GM12878 (cell line): ENCODE measurements at regions not wholly inside any gene's neighbourhood (a gene's known extent, or its start where the extent isn't known, plus 50 kb on each side); places are given as distances from the start of the nearest gene placed in this dataset.

Experiments used
- ATAC-seq: fragments of 200-7000 bp; cut with Tn5 transposase; 3 replicates; pipeline ENCODE4 v1.9.1; 2020; ENCODE audit warnings: mild to moderate bottlenecking, moderate library complexity
- BruUV-seq: library from RNA; stranded (reverse); fragments of 400-500 nt; replicated peaks from 2 replicates; lab custom pipeline; 2021; lab: Mats Ljungman, UMichigan
- CTCF ChIA-PET: fragments of 300-600 bp; sonication (Branson Sonifier 250); formaldehyde crosslinking; extraction: SDS; loops from one replicate; lab custom pipeline; 2021; ENCODE audit warnings: inconsistent platforms; lab: Yijun Ruan, JAX
- POLR2A ChIA-PET: fragments of 350-600 bp; formaldehyde crosslinking; extraction: SDS; loops from one replicate; lab custom pipeline; 2021; ENCODE audit warnings: inconsistent platforms; lab: Charles Lee
- RAD21 ChIA-PET: fragments of 300-600 bp; sonication (Branson Sonifier 250); formaldehyde crosslinking; loops from one replicate; lab custom pipeline; 2023; ENCODE audit warnings: antibody characterized with exemption; ENCODE audit not compliant: unreplicated experiment; lab: Charles Lee
- SMC1A ChIA-PET: fragments of 300-600 bp; sonication (Branson Sonifier 250); formaldehyde crosslinking; loops from one replicate; lab custom pipeline; 2023; ENCODE audit not compliant: unreplicated experiment, uncharacterized antibody; lab: Charles Lee
- DNase-seq: peaks from one replicate; pipeline ENCODE4 v3.0.0-alpha.2; 2011; ENCODE audit warnings: low read depth, low spot score
- FAIRE-seq: peaks from 3 replicates; lab custom pipeline; 2011; peaks lifted over from hg19 to GRCh38; lab: Jason Lieb, UNC
- H2AFZ ChIP-seq: 2 replicates; pipeline ENCODE4 v1.6.0; 2011; ENCODE audit warnings: low read depth, low read length, control low read depth; ENCODE audit not compliant: control insufficient read depth
- H3K27ac ChIP-seq: 2 replicates; pipeline ENCODE4 v1.5.1; 2011; ENCODE audit warnings: control low read depth; ENCODE audit not compliant: control insufficient read depth, insufficient read depth
- H3K27me3 ChIP-seq, 2 experiments: replicated peaks in 1 of 2; 2 replicates each; pipeline versions ENCODE4 v1.6.0 to v1.6.1; 2011; ENCODE audit warnings: low read length in 1 of 2; ENCODE audit not compliant: control insufficient read depth in 2 of 2, insufficient read depth in 2 of 2
- H3K36me3 ChIP-seq, 2 experiments: 2 replicates each; pipeline ENCODE4 v1.5.1; 2011; ENCODE audit warnings: low read length in 1 of 2; ENCODE audit not compliant: control insufficient read depth in 2 of 2, insufficient read depth in 2 of 2
- H3K4me1 ChIP-seq: 2 replicates; pipeline ENCODE4 v1.6.1; 2011; ENCODE audit warnings: mild to moderate bottlenecking, low read length, moderate library complexity, mixed read lengths; ENCODE audit not compliant: control insufficient read depth, insufficient read depth
- H3K4me2 ChIP-seq: 2 replicates; pipeline ENCODE4 v1.6.0; 2011; ENCODE audit warnings: control low read depth; ENCODE audit not compliant: control insufficient read depth, insufficient read depth
- H3K4me3 ChIP-seq: fragments of 200-600 bp; sonication (generic); 2 replicates; pipeline ENCODE4 v1.5.1; 2016
- H3K79me2 ChIP-seq: 2 replicates; pipeline ENCODE4 v1.6.0; 2011; ENCODE audit warnings: low read length; ENCODE audit not compliant: control insufficient read depth, insufficient read depth
- H3K9ac ChIP-seq: 2 replicates; pipeline ENCODE4 v1.8.0; 2011; ENCODE audit warnings: low read length, control low read depth, mixed read lengths; ENCODE audit not compliant: control insufficient read depth, insufficient read depth
- H3K9me3 ChIP-seq: replicated peaks from 3 replicates; pipeline ENCODE4 v1.5.1; 2011; ENCODE audit warnings: mild to moderate bottlenecking, low read length; ENCODE audit not compliant: control insufficient read depth, insufficient read depth
- H4K20me1 ChIP-seq: 2 replicates; pipeline ENCODE4 v1.6.0; 2011; ENCODE audit not compliant: control insufficient read depth, insufficient read depth
- CBX5 ChIP-seq: sonication (generic); IDR thresholded peaks from 2 replicates; pipeline ENCODE4 v1.6.1; 2016; ENCODE audit warnings: low read depth, moderate library complexity, mild to moderate bottlenecking, inconsistent platforms
- CEBPB ChIP-seq, 2 experiments: fragments of 150-350 bp in 1 of 2; IDR thresholded peaks; 2 replicates each; pipeline ENCODE4 v1.6.1; 2012 to 2014; ENCODE audit warnings: low read depth in 2 of 2, low read length in 2 of 2, borderline replicate concordance in 1 of 2, inconsistent platforms in 1 of 2
- HDAC6 ChIP-seq: fragments of 200-600 bp; sonication (generic); IDR thresholded peaks from one replicate; pipeline ENCODE4 v1.8.0; 2017; ENCODE audit warnings: antibody characterized with exemption; ENCODE audit not compliant: unreplicated experiment
- NFYB ChIP-seq: IDR thresholded peaks from 2 replicates; pipeline ENCODE4 v1.6.1; 2011; ENCODE audit warnings: low read depth, mild to moderate bottlenecking, low read length, improper control_type of control experiment, moderate library complexity; ENCODE audit not compliant: insufficient read depth
- POLR2A ChIP-seq: IDR thresholded peaks from 2 replicates; pipeline ENCODE4 v1.6.1; 2011; ENCODE audit warnings: low read depth, mild to moderate bottlenecking, low read length
- PRDM15 ChIP-seq: fragments of 450-650 bp; formaldehyde crosslinking; IDR thresholded peaks from 2 replicates; pipeline ENCODE4 v1.4.0; 2020; ENCODE audit warnings: mild to moderate bottlenecking, moderate library complexity
- RBBP5 ChIP-seq: fragments of 200-600 bp; sonication (generic); conservative IDR thresholded peaks from 2 replicates; pipeline ENCODE4 v1.6.1; 2016
- TAF1 ChIP-seq: IDR thresholded peaks from 2 replicates; pipeline ENCODE4 v1.6.1; 2011; ENCODE audit warnings: mild to moderate bottlenecking, low read depth, low read length, borderline replicate concordance
- ZBTB4 ChIP-seq: fragments of 450-650 bp; formaldehyde crosslinking; IDR thresholded peaks from 2 replicates; pipeline ENCODE4 v1.4.0; 2022; ENCODE audit warnings: mild to moderate bottlenecking, moderate library complexity
- WGBS: methylation state at CpG from one replicate; pipeline ENCODE4 v1.1.6; 2016; ENCODE audit warnings: low lambda C conversion rate; ENCODE audit not compliant: insufficient replicate concordance, insufficient coverage; ENCODE audit errors: missing lambda C conversion rate; 5-methylcytosine and 5-hydroxymethylcytosine counted together
- in situ Hi-C: fragments of 300-500 bp; cut with MboI; formaldehyde crosslinking; loops from 9 replicates; pipeline ENCODE4 v1.14.3; 2018; ENCODE audit warnings: mixed read lengths
- intact Hi-C: fragments of 100-400 bp; cut with micrococcal nuclease; formaldehyde crosslinking; loops from one replicate; pipeline ENCODE4 v1.14.2; 2022; ENCODE audit not compliant: unreplicated experiment

- no peak overlapping the region for H3K9ac ChIP-seq
- no peaks in the 10 kb centered on the region for H3K79me2 ChIP-seq
- no peak for TF ChIP-seq POLR2A
- no peak for TF ChIP-seq NFYB
- TF ChIP-seq CBX5, result no peak
- no peak for TF ChIP-seq ZBTB4 (CRISPR knock-in tag)
- TF ChIP-seq PRDM15 (CRISPR knock-in tag), result no peak
- TF ChIP-seq HDAC6, result no peak
- no peak for TF ChIP-seq TAF1
- TF ChIP-seq CEBPB (IDR thresholded peaks at IDR 0.05; ENCODE audit: borderline replicate concordance in 1 of 2, low read depth in 2 of 2, low read length in 2 of 2), result peak in 1 of 2 experiments; percentile 43; a peak in 1 of 4 replicates
- no peak for TF ChIP-seq RBBP5
- ChIA-PET CTCF (no interaction called here), POLR2A (no interaction called here), SMC1A (no interaction called here), RAD21 (no interaction called here)
- no peaks in the 10 kb centered on the region for H4K20me1 ChIP-seq
- H3K4me2 ChIP-seq, result no peak overlapping the region
- BruUV-seq, result no TSS peak
- DNase-seq (no peak), ATAC-seq (no peak), FAIRE-seq (no peak)
- no peak overlapping the region for H2AFZ ChIP-seq
- no peak overlapping the region for H3K27ac ChIP-seq
- intact Hi-C loops, result no loop called here
- H3K4me1 ChIP-seq, result no peaks in the 10 kb centered on the region
- in situ Hi-C loops, result no loop called here
- H3K4me3 ChIP-seq, result no peak overlapping the region
- no peaks in the 10 kb centered on the region for H3K27me3 ChIP-seq
- 100% methylated on average over 1 of the region's 1 CpG for WGBS
- no peaks in the 10 kb centered on the region for H3K9me3 ChIP-seq
- H3K36me3 ChIP-seq, result no peaks in the 10 kb centered on the region
Observed at GRCh38 chrX:43313035-43313434, 343.1 kb upstream of the MAOA start.
